HG02610 (cell line): ENCODE measurements at regions not wholly inside any gene's neighbourhood (a gene's known extent, or its start where the extent isn't known, plus 50 kb on each side); places are given as distances from the start of the nearest gene placed in this dataset.
A peak's percentile ranks its signal among the peaks of the same experiment; 100 is the strongest.
"Not testable (repeated sequence)": the region's sequence is repeated elsewhere in the genome, so short reads cannot be mapped to it uniquely, and the experiment has no call there.

Experiments used
- ATAC-seq: cut with Tn5 transposase; IDR thresholded peaks from one replicate; pipeline ENCODE4 v1.9.1; 2021; ENCODE audit warnings: mild to moderate bottlenecking, moderate library complexity; ENCODE audit not compliant: unreplicated experiment

DNA sequence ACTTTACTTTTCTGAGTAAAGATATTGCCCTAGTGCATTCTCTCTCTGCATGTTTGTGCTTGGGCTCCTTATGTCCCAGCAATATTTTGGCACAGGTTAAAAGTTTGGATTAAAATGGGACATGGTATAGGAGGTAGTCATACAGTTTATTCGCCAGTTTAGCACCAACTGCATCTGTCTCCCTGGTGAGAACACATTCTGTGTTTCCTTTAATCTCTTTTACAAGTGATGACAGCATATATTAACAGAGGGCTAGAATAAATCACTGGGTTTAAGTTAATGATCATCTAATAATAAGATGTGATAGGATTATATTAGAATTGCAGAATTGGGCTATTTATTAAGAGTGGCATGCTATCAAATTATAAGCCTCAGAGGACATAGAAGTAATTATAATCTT is 550.1 kb downstream of the LRRC70 start:
- no peak for ATAC-seq

DNA sequence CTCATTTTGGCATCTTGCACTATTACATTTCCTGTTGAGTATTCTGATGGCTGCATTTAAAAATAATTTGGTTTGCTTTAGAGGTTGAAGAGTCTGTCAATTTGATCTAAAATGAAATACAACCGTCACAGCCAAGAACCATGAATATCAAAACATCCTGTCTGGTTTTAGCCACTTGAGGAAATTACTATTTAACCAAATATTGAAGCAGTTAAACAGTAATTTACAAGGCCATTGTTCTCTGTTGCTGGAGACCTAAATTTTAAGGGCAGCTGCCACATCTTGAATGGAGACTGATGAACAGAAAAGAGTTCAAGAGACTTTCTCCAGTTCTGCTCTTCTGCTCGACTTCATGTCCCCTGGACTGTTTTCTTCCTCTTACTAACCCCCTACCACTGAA is 549.4 kb downstream of the LRRC70 start:
- ATAC-seq, result no peak

DNA sequence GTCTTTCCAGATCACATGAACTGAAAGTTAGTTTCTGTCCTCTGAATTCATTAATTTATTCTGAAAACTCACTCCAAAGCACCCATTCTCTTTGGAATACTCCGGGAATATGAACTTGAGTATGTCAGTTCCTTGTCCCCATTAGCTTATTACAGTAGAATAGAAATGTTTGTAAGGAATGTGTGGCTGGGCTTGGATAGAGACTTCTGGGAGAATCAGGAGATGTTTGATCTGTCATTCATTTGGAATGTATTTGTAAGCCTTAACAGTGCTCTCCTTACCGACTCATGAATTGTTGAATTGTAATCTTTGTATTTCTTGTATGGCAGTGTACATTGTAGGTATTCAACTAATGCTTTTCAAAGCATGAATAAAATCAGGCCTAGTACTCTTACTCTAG is 548.4 kb downstream of the LRRC70 start:
- no peak for ATAC-seq

DNA sequence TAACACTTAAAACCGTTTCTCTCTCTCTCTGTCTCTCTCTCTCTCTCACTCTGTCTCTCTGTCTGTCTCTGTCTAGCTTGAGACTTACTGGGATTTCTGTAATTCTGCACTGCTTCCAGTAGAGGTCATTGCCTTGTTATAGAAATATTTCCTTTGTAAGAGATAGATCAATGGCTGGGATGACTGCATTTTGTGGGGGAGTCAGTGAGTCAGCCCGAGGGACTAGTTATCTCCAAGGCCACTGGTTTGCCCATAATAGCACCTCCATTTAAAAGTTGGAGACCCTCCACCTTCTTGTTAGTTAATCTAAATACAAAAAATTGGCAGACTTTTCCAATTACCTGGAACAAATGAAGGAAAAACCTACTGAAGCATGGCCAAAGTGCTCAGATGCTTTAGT is 547.2 kb downstream of the LRRC70 start:
- peak; percentile 78 for ATAC-seq

DNA sequence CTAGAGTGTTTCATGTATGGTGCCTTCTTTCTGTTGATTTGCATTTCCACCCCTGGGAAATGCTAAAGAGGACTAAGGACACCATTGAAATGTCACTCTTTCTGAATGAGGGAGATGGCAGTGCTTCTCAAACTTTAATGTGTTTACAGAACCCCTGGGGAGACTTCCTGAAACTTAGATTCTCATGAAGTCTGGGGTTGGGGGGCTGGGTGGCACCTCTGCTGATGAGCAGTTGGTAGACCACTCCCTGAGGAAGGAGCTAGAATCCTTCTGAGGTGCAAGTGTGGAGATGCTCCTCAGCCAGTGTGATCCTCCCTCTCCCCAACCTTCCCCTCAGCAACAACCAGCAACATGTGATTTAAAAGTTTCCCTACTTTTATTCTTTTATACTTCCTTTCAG is 546.8 kb downstream of the LRRC70 start:
- no peak for ATAC-seq

DNA sequence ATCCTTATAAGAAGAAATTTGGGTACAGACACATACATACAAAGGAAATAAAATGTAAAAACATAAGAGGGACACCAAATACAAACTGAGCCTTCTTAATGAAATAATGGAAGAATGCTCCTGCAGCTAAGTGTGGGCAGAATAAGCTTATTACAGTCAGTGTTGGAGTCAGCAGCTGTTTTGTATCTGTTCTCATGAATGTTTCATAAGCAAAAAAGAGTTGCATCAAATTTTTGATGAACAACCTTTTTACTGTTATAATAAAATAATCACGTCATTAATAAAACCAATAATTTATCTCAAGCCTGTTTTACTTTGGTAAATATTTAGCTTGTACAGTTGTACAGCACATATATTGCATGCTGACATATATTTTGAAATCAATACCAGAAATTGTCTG is 545.6 kb downstream of the LRRC70 start:
- no peak for ATAC-seq

DNA sequence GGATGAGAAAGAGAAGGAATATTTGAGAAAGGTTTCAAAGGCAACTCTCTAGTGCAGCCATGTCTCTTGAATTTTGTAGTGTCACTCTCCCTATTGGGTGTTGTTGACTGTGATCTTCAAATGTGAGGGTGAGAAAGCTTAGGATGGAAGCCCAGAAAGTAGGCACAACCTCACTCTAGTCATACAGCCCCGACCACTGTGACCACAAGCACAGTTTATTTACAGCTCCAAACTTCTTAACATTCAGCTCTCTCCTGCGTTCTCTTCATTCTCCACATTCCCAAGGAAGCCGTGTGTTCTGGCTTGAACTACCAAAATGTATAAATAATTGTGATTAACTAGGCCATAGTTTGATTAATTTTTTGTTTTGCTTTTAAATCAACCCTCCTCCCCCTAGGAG is 542.9 kb downstream of the LRRC70 start:
- no peak for ATAC-seq

DNA sequence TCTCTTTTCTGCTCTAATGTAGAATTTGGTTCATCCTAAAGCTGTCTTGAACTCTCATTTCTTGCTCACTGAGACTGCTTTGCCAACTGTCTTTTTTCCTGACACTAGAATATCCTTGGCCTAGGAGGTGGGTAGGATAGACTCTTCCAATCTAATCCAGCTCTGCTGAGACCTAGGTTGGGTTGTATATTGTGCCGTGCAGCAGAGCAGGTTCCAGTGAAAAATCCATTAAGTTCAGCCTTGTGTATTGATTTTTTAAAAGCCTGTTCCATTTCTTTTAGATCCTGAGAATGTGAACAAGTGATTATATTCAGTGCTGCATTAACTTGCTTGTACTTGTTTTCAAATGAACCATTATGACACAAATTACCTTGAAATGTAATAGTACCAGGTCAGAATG is 539.6 kb downstream of the LRRC70 start:
- ATAC-seq, result no peak

DNA sequence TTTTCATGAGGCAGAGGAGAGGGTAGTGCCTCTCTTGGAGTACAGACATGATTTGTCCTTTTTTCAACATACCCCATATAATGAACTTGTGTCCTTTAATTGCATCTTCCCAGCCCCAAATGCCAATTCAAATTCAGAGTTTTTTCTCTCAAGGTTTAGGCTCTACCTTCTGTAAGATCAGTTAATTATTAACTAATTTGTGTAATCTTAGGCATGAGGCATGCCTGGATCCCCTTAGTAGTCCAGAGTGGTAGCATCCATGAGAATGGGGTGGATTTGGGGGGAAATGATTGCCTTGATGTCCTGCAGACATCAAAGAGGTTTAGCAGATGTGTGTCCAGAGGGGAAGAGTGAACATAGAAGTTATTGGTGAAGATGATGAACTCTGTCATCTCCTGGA is 533.3 kb downstream of the LRRC70 start:
- ATAC-seq, result no peak

DNA sequence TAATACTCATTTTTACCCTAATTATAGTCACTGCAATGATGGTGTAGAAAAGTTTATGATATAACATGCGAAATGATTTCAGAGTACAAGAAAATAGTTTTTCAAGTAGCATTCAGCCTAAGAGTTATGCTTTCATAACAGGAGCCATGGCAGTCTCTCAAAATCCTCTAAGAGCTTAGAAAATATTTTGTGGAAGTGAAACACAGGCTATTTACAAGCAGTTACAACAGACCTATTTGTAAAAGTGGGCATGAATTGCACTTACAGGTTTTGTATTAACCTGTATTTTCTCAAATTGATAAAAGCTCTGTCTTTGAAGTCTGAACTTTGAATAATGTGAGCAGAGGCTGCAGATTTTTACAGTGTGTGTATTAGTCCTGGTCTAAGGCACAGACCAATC is 523.3 kb downstream of the LRRC70 start:
- no peak for ATAC-seq

DNA sequence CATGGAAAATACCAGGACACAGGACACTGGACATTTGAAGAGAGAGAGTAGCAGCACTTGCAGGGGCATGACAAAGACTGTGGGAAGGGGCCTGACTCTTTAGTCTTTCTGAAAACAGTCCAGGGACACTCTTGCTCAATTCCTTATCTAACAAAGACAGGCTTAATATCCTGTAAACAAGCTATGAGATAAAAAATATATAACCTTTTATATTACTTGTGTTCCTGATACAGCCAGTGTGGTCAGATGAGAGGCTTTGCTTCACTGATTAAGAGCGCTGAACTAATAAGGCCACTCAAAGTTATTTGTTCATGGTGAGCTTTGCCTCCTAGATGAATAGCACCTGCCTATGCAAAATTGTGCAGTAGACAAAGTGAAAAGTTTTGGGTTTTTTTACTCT is 518.7 kb downstream of the LRRC70 start:
- ATAC-seq, result no peak

DNA sequence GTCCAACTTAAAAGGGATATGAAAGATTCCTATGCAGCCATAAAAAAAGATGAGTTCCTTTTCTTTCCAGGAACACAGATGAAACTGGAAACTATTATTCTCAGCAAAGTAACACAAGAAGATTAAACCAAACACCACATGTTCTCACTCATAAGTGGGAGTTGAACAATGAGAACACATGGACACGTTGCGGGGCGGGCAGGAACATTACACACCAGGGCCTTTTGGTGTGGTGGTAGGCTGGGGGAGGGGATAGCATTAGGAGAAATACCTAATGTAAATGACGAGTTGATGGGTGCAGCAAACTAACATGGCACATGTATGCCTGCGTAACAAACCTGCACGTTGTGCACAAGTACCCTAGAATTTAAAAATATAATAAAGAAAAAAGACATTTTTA is 516.1 kb downstream of the LRRC70 start:
- ATAC-seq, result no peak

DNA sequence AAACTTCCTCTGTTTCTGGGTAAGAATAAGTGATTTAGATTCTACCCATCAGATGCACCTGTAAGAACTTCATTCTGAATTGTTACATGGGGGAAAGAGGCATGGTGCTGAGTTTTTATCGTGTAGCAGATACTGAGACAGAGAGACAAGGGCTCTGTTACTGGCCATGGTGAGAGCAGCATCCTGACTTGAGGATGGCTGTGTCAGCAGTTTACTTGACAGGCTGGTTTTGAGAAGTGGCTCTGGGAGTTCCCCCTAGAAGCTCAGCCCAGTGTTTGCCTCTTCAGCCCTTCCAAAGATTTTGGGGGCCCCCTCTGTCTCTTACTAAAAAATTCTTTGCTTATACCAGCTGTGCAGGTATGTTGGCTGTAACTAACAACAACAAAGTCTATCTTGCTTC is 510.5 kb downstream of the LRRC70 start:
- ATAC-seq, result no peak

DNA sequence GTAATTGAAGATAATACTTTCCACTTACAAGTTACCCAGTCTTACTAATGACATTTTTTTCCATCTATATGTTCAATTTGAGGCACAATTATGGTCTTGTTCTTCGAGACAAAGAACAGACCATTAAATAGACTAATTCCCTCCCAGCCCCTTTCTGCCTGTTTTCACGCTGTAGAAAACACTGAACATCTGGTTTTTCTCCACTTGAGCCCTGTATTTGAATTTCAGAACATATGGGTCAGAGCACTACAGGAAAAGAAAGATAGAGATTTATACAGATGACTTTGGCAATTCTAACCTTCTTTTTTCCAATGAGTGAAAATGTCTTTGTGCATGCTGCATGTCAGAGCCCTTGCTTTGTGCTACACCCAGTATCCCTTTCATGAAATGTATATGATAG is 506.9 kb downstream of the LRRC70 start:
- no peak for ATAC-seq

DNA sequence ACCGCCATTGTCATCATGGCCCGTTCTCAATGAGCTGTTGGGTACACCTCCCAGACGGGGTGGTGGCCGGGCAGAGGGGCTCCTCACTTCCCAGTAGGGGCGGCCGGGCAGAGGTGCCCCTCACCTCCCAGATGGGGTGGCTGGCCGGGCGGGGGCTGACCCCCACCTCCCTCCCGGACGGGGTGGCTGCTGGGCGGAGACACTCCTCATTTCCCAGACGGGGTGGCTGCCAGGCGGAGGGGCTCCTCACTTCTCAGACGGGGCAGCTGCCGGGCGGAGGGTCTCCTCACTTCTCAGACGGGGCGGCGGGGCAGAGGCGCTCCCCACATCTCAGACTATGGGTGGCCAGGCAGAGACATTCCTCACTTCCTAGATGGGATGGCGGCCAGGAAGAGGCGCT is 505.1 kb downstream of the LRRC70 start:
- ATAC-seq, result not testable (repeated sequence)

DNA sequence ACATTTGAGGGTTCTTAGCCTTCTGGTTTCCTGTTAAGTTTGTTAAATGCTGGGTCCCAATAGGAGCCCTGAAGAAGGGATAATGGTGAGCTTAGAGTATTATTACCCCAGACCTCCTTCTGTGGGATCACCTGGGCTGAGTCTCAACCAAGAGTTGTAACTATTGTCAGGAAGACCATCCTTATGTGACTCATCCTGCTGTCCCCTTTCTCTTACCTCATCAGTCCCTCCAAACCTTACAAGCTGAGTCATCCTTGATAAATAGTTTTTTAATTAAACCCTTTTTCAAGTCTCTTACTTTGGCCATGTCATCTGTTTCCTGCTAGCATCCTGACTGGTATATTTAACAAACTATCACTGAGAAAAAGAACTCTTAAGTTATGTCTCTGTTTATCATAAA is 502.8 kb downstream of the LRRC70 start:
- ATAC-seq, result no peak

DNA sequence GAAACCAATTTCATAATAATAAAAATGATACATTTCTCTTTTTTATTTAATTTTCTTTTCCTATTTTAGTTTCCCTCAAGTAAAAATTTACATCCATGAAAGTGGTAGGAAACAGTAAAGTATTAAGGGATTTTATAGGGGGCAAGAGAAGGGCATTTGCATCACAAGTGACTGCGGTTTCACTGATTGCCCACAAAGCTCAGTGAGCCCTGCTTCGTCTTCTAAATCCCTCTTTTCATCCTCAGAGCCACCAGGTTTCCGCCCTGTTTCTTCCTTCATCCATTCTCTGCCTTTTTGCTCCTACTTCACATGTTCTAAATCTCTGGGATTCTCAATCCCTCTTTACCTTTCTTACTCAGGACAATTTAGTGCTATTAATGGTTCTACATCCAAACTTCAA is 491.4 kb downstream of the LRRC70 start:
- ATAC-seq, result no peak

DNA sequence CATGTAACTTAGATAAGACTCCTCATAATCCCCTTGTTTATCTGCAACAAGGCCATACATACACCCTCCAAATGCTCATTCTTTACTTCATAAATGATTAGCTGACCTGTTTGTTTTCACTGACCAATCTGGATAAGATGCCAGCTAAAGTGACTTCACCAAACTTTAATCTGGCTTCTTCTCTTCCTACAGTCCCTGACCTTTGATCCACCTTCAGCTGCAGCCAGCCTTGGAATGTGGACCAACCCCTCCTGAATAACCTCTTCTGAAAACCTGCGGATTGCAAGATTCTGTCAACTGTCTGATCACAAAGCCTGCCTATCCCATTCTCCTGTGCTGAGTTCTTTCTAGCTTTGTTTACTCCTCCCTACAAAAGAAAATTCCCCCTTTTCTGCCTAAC is 476.8 kb downstream of the LRRC70 start:
- no peak for ATAC-seq

DNA sequence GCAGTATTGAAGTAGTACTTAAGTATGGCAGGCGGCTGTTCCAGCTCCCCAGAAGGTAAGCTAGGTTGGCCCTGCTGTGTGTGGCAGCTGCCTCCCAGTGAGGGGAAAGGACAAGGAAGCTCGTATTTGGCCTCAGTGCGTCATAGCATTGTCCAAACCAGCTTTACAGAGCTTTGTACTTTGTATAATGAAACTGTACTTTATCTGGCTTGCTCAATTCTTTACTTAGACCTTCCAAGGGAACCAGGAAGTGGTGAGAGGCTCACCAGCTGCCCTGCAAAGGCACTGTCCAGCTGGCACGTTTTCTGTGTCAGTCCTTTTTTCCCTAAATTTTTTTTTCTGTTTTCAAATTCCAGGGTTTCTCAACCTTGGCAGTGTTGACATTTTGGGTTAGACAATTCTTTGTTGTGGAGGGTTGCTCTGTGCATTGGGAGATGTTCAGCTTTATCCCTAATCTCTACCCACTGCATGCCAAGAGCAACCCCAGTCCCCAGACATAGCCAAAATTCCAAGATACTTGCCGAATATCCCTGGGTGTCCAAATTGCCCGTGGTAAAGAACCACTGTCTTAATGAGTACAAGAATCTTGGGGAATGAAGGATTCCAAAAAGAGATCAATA is 474.5 kb downstream of the LRRC70 start:
- no peak for ATAC-seq

DNA sequence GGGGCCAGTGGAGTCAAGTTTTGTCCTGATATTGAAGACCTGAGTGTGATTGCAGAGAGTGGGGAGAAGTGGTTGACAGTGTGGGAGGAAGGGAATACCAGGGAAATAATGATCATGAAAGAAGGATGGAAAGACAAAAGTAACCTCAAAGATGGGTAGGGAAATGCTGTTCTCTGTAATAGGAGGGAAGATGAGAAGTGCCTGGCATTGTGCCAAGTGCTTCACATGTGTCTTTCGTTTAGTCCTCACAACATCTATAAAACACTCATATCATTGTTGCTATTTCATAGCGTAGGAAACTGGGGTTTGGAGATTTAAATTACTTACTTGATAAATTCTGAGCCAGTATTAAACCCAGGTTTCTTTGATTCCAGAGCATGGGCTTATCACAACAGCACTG is 472.3 kb downstream of the LRRC70 start:
- no peak for ATAC-seq

DNA sequence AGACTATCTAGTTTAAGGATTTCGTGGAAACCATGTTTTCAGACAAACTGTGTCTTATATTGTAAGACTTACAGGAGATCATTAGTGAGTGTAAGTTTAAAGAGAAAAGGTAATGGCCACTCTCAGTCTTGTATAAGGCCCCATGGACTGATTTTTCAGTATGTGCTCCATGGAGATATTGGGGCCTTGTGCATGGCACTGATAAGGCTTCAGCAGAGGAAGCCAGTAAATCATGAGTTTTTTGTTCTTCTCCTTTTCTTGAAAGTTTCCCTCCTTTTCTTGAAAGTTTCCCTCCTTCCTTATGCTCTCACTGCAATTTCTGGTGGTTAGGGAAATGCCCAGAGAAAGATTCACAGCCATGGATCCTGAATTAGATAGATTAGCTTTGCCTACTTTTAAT is 471.3 kb downstream of the LRRC70 start:
- ATAC-seq, result no peak

DNA sequence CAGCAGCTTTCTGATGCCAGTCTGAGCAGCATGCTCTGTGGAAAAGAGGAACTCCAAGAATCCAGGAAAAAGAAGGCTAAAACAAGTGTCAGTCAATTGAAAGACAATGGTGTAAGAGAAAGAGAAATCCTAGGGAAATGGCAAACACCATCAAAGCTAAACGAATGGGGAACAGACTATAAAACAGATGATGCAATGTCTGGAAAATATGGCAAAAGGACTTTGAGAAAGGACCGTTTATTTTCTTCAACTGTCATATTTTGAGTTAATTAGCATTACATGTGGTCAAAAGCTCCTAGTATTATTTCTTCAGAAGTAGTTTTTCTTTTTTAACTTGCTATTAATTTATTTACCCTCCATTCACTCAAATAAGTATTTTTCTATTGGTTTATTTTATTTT is 465.2 kb downstream of the LRRC70 start:
- no peak for ATAC-seq

DNA sequence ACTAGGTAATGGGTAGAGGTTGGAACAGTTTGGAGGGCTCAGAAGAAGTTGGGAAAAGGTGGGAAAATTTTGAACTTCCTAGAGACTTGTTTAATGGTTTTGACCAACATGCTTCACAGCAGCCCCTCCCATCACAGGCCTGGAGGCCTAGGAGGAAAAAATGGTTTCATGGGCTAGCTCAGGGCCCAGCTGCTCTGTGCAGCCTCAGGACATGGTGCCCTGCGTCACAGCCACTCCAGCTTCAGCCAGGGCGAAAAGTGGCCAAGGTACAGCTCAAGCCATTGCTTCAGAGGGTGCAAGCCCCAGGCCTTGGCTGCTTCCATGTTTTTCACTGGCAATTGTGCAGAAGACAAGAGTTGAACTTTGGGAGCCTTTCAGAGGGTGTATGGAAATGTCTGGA is 453.7 kb downstream of the LRRC70 start:
- ATAC-seq, result no peak

DNA sequence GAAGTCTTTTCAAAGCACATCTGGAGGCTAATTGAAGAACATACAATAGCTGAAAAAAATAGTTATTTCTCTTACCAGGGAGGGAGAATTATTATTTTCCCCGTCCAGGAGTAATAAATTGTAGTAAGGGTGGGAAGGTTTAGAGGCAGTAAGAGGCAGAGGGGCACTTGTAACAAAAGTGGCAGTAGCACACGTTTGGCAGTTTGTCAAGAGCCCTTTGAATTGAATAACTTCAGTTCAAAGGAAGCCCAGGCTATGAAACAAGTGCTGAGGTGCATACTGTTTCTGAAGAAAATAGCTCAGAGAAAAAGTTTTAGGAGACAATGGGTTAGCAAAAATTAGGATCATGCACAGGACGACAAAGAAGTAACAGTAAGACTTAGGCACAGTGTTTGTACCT is 451.3 kb downstream of the LRRC70 start:
- no peak for ATAC-seq
